Loucy (cell line): ENCODE measurements at regions not wholly inside any gene's neighbourhood (a gene's known extent, or its start where the extent isn't known, plus 50 kb on each side); places are given as distances from the start of the nearest gene placed in this dataset.

ENCODE experiments used
- H2AFZ ChIP-seq: fragments of 200-600 bp; sonication (generic); 2 replicates; pipeline ENCODE4 v1.6.0; 2016; ENCODE audit warnings: antibody characterized with exemption, mild to moderate bottlenecking, low read length, moderate library complexity
- H3F3A ChIP-seq: fragments of 200-600 bp; 2 replicates; pipeline ENCODE4 v1.6.0; 2016; ENCODE audit warnings: antibody characterized with exemption, low read depth, mild to moderate bottlenecking
- H3K27me3 ChIP-seq: fragments of 200-600 bp; sonication (generic); 2 replicates; pipeline ENCODE4 v1.6.1; 2014; ENCODE audit warnings: low read length, mild to moderate bottlenecking; ENCODE audit not compliant: insufficient read depth, poor library complexity, severe bottlenecking
- H3K36me3 ChIP-seq: fragments of 200-600 bp; sonication (generic); 2 replicates; pipeline ENCODE4 v1.6.1; 2016; ENCODE audit warnings: low read length; ENCODE audit not compliant: insufficient read depth
- H3K4me1 ChIP-seq: fragments of 200-600 bp; sonication (generic); 2 replicates; pipeline ENCODE4 v1.5.1; 2014; ENCODE audit warnings: low read length, mild to moderate bottlenecking; ENCODE audit not compliant: insufficient read depth, poor library complexity, severe bottlenecking
- H3K4me2 ChIP-seq: fragments of 200-600 bp; sonication (generic); 2 replicates; pipeline ENCODE4 v1.6.0; 2014; ENCODE audit warnings: antibody characterized with exemption, low read length, low read depth, mild to moderate bottlenecking; ENCODE audit not compliant: poor library complexity, severe bottlenecking
- H3K4me3 ChIP-seq: fragments of 200-600 bp; sonication (generic); 2 replicates; pipeline ENCODE4 v1.5.1; 2014; ENCODE audit warnings: low read length, mild to moderate bottlenecking, mixed read lengths; ENCODE audit not compliant: poor library complexity, severe bottlenecking
- H3K79me2 ChIP-seq: fragments of 200-600 bp; sonication (generic); 2 replicates; pipeline ENCODE4 v1.6.1; 2014; ENCODE audit warnings: low read length; ENCODE audit not compliant: insufficient read depth
- H3K9ac ChIP-seq: fragments of 200-600 bp; sonication (generic); 2 replicates; pipeline ENCODE4 v1.6.0; 2014; ENCODE audit warnings: mild to moderate bottlenecking, low read depth, low read length, moderate library complexity; ENCODE audit not compliant: poor library complexity, severe bottlenecking
- H3K9me2 ChIP-seq: fragments of 200-600 bp; sonication (generic); replicated peaks from 2 replicates; pipeline ENCODE4 v1.6.1; 2016; ENCODE audit warnings: low read depth, low read length, mixed read lengths
- H3K9me3 ChIP-seq: fragments of 200-600 bp; sonication (generic); 2 replicates; pipeline ENCODE4 v1.6.1; 2014; ENCODE audit warnings: mild to moderate bottlenecking, antibody characterized with exemption, low read length, low read depth; ENCODE audit not compliant: insufficient read depth
- H4K20me1 ChIP-seq: fragments of 200-600 bp; sonication (generic); 2 replicates; pipeline ENCODE4 v1.6.0; 2014; ENCODE audit warnings: antibody characterized with exemption, low read length, mild to moderate bottlenecking; ENCODE audit not compliant: insufficient read depth, poor library complexity, severe bottlenecking
- CTCF ChIP-seq: fragments of 200-600 bp; sonication (generic); conservative IDR thresholded peaks from 2 replicates; pipeline ENCODE4 v1.5.1; 2014; ENCODE audit warnings: mild to moderate bottlenecking, antibody characterized with exemption, low read length
- EZH2phosphoT487 ChIP-seq: fragments of 200-600 bp; IDR thresholded peaks from 2 replicates; pipeline ENCODE4 v1.6.1; 2018; ENCODE audit warnings: antibody characterized with exemption, mild to moderate bottlenecking, moderate library complexity, borderline replicate concordance

DNA sequence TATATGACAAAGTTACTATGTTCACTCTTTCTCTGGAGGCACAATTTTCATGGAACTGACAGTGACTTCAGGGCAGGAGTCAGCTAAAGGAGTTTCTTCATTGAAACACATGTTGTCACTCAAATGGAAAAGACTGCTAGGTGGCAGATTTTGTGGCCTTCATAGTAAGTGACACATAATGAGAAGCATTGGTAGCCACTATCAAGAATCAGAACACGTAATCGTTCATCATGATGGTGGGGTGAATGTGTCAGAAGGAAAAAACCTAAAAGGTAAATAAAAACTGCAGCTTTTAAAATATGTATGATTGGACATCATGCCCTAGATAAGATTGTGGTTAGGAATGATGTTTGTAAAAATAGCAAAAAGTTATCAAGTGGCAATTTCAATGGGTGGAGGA lies 1491.0 kb downstream of the SI start:
- no peak overlapping the region for H3K9ac ChIP-seq
- H2AFZ ChIP-seq = no peak overlapping the region
- no peaks in the 10 kb centered on the region for H3K27me3 ChIP-seq
- H3K79me2 ChIP-seq = no peaks in the 10 kb centered on the region
- no peak overlapping the region for H3K4me2 ChIP-seq
- no peaks in the 10 kb centered on the region for H3K9me3 ChIP-seq
- H3K9me2 ChIP-seq = no peaks in the 10 kb centered on the region
- no peaks in the 10 kb centered on the region for H3K36me3 ChIP-seq
- H3K4me3 ChIP-seq = no peak overlapping the region
- H3K4me1 ChIP-seq = no peaks in the 10 kb centered on the region
- no peaks in the 10 kb centered on the region for H3F3A ChIP-seq
- no peaks in the 10 kb centered on the region for H4K20me1 ChIP-seq
- TF ChIP-seq EZH2phosphoT487 = no peak
- no peak for TF ChIP-seq CTCF

- Histone ChIP-seq H2AFZ (no peak overlapping the region), H3K9me2 (no peaks in the 10 kb centered on the region), H3K4me3 (no peak overlapping the region), H3K9ac (no peak overlapping the region), H3K4me2 (no peak overlapping the region), H4K20me1 (no peaks in the 10 kb centered on the region), H3K36me3 (no peaks in the 10 kb centered on the region), H3K79me2 (no peaks in the 10 kb centered on the region), H3K4me1 (no peaks in the 10 kb centered on the region), H3K27me3 (no peaks in the 10 kb centered on the region), H3F3A (no peaks in the 10 kb centered on the region), H3K9me3 (no peaks in the 10 kb centered on the region)
- no peak for TF ChIP-seq EZH2phosphoT487
- TF ChIP-seq CTCF = no peak
Observed at GRCh38 chr3:163582967-163583366, 1495.3 kb downstream of the SI start.

DNA sequence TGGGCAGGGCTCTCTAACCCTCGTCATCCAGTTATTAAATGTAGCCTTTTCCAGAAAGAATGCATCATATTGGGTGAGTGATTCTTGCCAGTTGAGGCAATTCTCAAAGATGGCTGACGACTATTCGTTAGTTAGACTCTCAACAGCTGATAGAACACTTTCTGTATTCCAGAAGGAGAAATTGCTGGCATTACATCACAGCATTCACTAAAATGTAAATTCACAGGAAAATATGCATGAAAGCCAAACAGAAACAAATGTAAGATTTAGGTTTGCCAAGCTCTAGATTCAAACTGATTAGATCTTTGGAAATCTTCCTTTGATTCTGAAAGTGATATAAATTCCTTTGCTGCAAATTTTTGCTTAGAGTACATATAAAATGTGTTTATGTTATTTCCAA lies 1501.0 kb downstream of the SI start:
- no peak overlapping the region for H3K4me3 ChIP-seq
- H3F3A ChIP-seq = no peaks in the 10 kb centered on the region
- H3K9me3 ChIP-seq = no peaks in the 10 kb centered on the region
- no peaks in the 10 kb centered on the region for H3K4me1 ChIP-seq
- H3K27me3 ChIP-seq = no peaks in the 10 kb centered on the region
- no peak overlapping the region for H3K9ac ChIP-seq
- no peaks in the 10 kb centered on the region for H3K9me2 ChIP-seq
- TF ChIP-seq EZH2phosphoT487 (no peak), CTCF (no peak)
- no peaks in the 10 kb centered on the region for H3K36me3 ChIP-seq
- no peak overlapping the region for H2AFZ ChIP-seq
- H3K4me2 ChIP-seq = no peak overlapping the region
- no peaks in the 10 kb centered on the region for H3K79me2 ChIP-seq
- no peaks in the 10 kb centered on the region for H4K20me1 ChIP-seq
